ENCODE measurements at regions not wholly inside any gene's neighbourhood (a gene's known extent, or its start where the extent isn't known, plus 50 kb on each side); places are given as distances from the start of the nearest gene placed in this dataset.

GRCh38 chr14:89624500-89625156 is 207.6 kb upstream of the FOXN3 start:
- no peaks in the 10 kb centered on the region for H3K79me2 ChIP-seq (ENCODE audit: control insufficient read depth, insufficient read depth, low read length)
- TF ChIP-seq TCF3 (IDR thresholded peaks at IDR 0.05; ENCODE audit: borderline replicate concordance, insufficient read depth, low read depth, low read length) (no peak), FOS (IDR thresholded peaks at IDR 0.05; ENCODE audit: borderline replicate concordance, extremely low read depth, insufficient read length) (no peak), BHLHE40 (IDR thresholded peaks at IDR 0.05; ENCODE audit: borderline replicate concordance in 1 of 2, low read depth in 2 of 2, low read length in 1 of 2) (no peak), FOXM1 (IDR thresholded peaks at IDR 0.05; ENCODE audit: low read depth, low read length) (no peak), ATF2 (IDR thresholded peaks at IDR 0.05; ENCODE audit: low read length) (no peak), NFYA (IDR thresholded peaks at IDR 0.05; ENCODE audit: borderline replicate concordance, low read depth, low read length) (no peak), SREBF1 (IDR thresholded peaks at IDR 0.05; ENCODE audit: low read length) (no peak), ZZZ3 (IDR thresholded peaks at IDR 0.05; ENCODE audit: control insufficient read depth, insufficient read length, low read depth) (no peak), LARP7 (IDR thresholded peaks at IDR 0.05) (no peak), SIX5 (IDR thresholded peaks at IDR 0.05; ENCODE audit: low read depth, low read length, severe bottlenecking) (no peak), ASH2L (IDR thresholded peaks at IDR 0.05; ENCODE audit: borderline replicate concordance, low read depth) (no peak), USF2 (IDR thresholded peaks at IDR 0.05; ENCODE audit: borderline replicate concordance, low read depth, low read length) (no peak), POLR2AphosphoS5 (IDR thresholded peaks at IDR 0.05; ENCODE audit: low read length) (no peak), MLLT1 (IDR thresholded peaks at IDR 0.05) (no peak), SP1 (IDR thresholded peaks at IDR 0.05; ENCODE audit: low read depth, low read length) (no peak), STAT1 (conservative IDR thresholded peaks at IDR 0.05) (no peak), IKZF1 (conservative IDR thresholded peaks at IDR 0.05) (no peak), KDM1A (IDR thresholded peaks at IDR 0.05; ENCODE audit: borderline replicate concordance) (no peak)
- WGBS (ENCODE audit: insufficient coverage, insufficient replicate concordance, low lambda C conversion rate, missing lambda C conversion rate): 86% methylated on average over 15 of the region's 15 CpGs
- no peak overlapping the region for H3K4me2 ChIP-seq (ENCODE audit: control insufficient read depth, insufficient read depth)
- RAD21 ChIA-PET (ENCODE audit: unreplicated experiment): no interaction called here
- H3K9ac ChIP-seq (ENCODE audit: control insufficient read depth, insufficient read depth, low read length): no peak overlapping the region
- in situ Hi-C loops (cut with MboI) (no loop called here), intact Hi-C loops (cut with micrococcal nuclease; ENCODE audit: unreplicated experiment) (no loop called here)
- no peaks in the 10 kb centered on the region for H4K20me1 ChIP-seq (ENCODE audit: control insufficient read depth, insufficient read depth)
- FAIRE-seq (no peak), DNase-seq (ENCODE audit: low read depth, low spot score) (no peak), ATAC-seq (no peak)
- no TSS peak for BruUV-seq (replicated peaks)
- POLR2A ChIA-PET: no interaction called here
- SMC1A ChIA-PET (ENCODE audit: uncharacterized antibody, unreplicated experiment): no interaction called here
- H3K36me3 ChIP-seq (ENCODE audit: control insufficient read depth in 2 of 2, insufficient read depth in 2 of 2, low read length in 1 of 2): no peaks in the 10 kb centered on the region
- H3K27ac ChIP-seq (ENCODE audit: control insufficient read depth, insufficient read depth): no peak overlapping the region
- CTCF ChIA-PET: no interaction called here
- peaks cover 6% of the 10 kb centered on the region; the same call in 2 of the 3 replicates for H3K9me3 ChIP-seq (replicated peaks; ENCODE audit: control insufficient read depth, insufficient read depth, low read length)
- H2AFZ ChIP-seq (ENCODE audit: control insufficient read depth, low read depth, low read length): no peak overlapping the region
- H3K4me3 ChIP-seq: no peak overlapping the region
- peaks cover 20% of the 10 kb centered on the region for H3K4me1 ChIP-seq (ENCODE audit: control insufficient read depth, insufficient read depth, low read length)
- no peaks in the 10 kb centered on the region for H3K27me3 ChIP-seq (replicated peaks in 1 of 2; ENCODE audit: control insufficient read depth in 2 of 2, insufficient read depth in 2 of 2, low read length in 1 of 2)

Measured in GM12878 (cell line).